Type B pancreatic cell (in vitro differentiated cells): ENCODE measurements at regions not wholly inside any gene's neighbourhood (a gene's known extent, or its start where the extent isn't known, plus 50 kb on each side); places are given as distances from the start of the nearest gene placed in this dataset.

Experiments
- DNase-seq: peaks from one replicate; pipeline ENCODE4 v3.0.0; 2021; ENCODE audit warnings: mixed read lengths; ENCODE audit not compliant: unreplicated experiment; ENCODE audit errors: extremely low spot score
- H3K27ac Mint-ChIP-seq: 2 replicates; pipeline ENCODE4 v1.8.0; 2021; ENCODE audit warnings: mild to moderate bottlenecking, mixed read lengths
- H3K27me3 Mint-ChIP-seq: 2 replicates; pipeline ENCODE4 v1.8.0; 2021; ENCODE audit warnings: mixed read lengths
- H3K36me3 Mint-ChIP-seq: 2 replicates; pipeline ENCODE4 v1.8.0; 2021; ENCODE audit warnings: mixed read lengths
- H3K4me1 Mint-ChIP-seq: one replicate; pipeline ENCODE4 v1.8.0; 2021; ENCODE audit warnings: mixed read lengths; ENCODE audit not compliant: unreplicated experiment
- H3K4me3 Mint-ChIP-seq: 2 replicates; pipeline ENCODE4 v1.8.0; 2021; ENCODE audit warnings: mild to moderate bottlenecking, mixed read lengths
- H3K9me3 Mint-ChIP-seq: 2 replicates; pipeline ENCODE4 v1.8.0; 2021; ENCODE audit warnings: mixed read lengths
- CTCF ChIP-seq: fragments of 200-600 bp; sonication (generic); conservative IDR thresholded peaks from 2 replicates; pipeline ENCODE4 v1.5.0; 2021; ENCODE audit warnings: antibody characterized with exemption, mild to moderate bottlenecking

- no peak for DNase-seq
- H3K9me3 Mint-ChIP-seq, result no peaks in the 10 kb centered on the region
- no peaks in the 10 kb centered on the region for H3K4me1 Mint-ChIP-seq
- no peak overlapping the region for H3K4me3 Mint-ChIP-seq
- no peaks in the 10 kb centered on the region for H3K36me3 Mint-ChIP-seq
- TF ChIP-seq CTCF, result no peak
- H3K27ac Mint-ChIP-seq, result no peak overlapping the region
- no peaks in the 10 kb centered on the region for H3K27me3 Mint-ChIP-seq
Observed at GRCh38 chr18:33944493-33944892, 280.2 kb downstream of the NOL4 start.

GRCh38 chr18:33937270-33937816, 287.4 kb downstream of the NOL4 start:
- Mint-ChIP-seq H3K36me3 (no peaks in the 10 kb centered on the region), H3K27ac (no peak overlapping the region), H3K4me1 (no peaks in the 10 kb centered on the region), H3K9me3 (no peaks in the 10 kb centered on the region), H3K27me3 (no peaks in the 10 kb centered on the region), H3K4me3 (no peak overlapping the region)
- DNase-seq, result no peak
- TF ChIP-seq CTCF, result no peak

- Mint-ChIP-seq H3K27ac (no peak overlapping the region), H3K4me1 (no peaks in the 10 kb centered on the region), H3K27me3 (no peaks in the 10 kb centered on the region), H3K36me3 (no peaks in the 10 kb centered on the region), H3K9me3 (no peaks in the 10 kb centered on the region), H3K4me3 (no peak overlapping the region)
- DNase-seq, result no peak
- no peak for TF ChIP-seq CTCF
Observed at GRCh38 chr18:33934258-33934657, 290.5 kb downstream of the NOL4 start.

- no peak overlapping the region for H3K4me3 Mint-ChIP-seq
- no peak for DNase-seq
- no peaks in the 10 kb centered on the region for H3K9me3 Mint-ChIP-seq
- no peak for TF ChIP-seq CTCF
- H3K4me1 Mint-ChIP-seq, result peaks cover 9% of the 10 kb centered on the region
- H3K27me3 Mint-ChIP-seq, result no peaks in the 10 kb centered on the region
- no peaks in the 10 kb centered on the region for H3K36me3 Mint-ChIP-seq
- no peak overlapping the region for H3K27ac Mint-ChIP-seq
Observed at GRCh38 chr18:33928231-33928630, 296.5 kb downstream of the NOL4 start.

GRCh38 chr18:33924576-33924975, 300.1 kb downstream of the NOL4 start:
- Mint-ChIP-seq H3K9me3 (no peaks in the 10 kb centered on the region), H3K4me1 (peaks cover 9% of the 10 kb centered on the region), H3K36me3 (no peaks in the 10 kb centered on the region), H3K4me3 (no peak overlapping the region), H3K27ac (no peak overlapping the region), H3K27me3 (no peaks in the 10 kb centered on the region)
- no peak for DNase-seq
- TF ChIP-seq CTCF, result no peak

- no peaks in the 10 kb centered on the region for H3K27me3 Mint-ChIP-seq
- no peaks in the 10 kb centered on the region for H3K9me3 Mint-ChIP-seq
- TF ChIP-seq CTCF, result no peak
- H3K4me1 Mint-ChIP-seq, result peaks cover 9% of the 10 kb centered on the region
- H3K36me3 Mint-ChIP-seq, result no peaks in the 10 kb centered on the region
- DNase-seq, result no peak
- no peak overlapping the region for H3K27ac Mint-ChIP-seq
- H3K4me3 Mint-ChIP-seq, result no peak overlapping the region
Observed at GRCh38 chr18:33923980-33924379, 300.7 kb downstream of the NOL4 start.
